ENCODE measurements at regions not wholly inside any gene's neighbourhood (a gene's known extent, or its start where the extent isn't known, plus 50 kb on each side); places are given as distances from the start of the nearest gene placed in this dataset.

DNA sequence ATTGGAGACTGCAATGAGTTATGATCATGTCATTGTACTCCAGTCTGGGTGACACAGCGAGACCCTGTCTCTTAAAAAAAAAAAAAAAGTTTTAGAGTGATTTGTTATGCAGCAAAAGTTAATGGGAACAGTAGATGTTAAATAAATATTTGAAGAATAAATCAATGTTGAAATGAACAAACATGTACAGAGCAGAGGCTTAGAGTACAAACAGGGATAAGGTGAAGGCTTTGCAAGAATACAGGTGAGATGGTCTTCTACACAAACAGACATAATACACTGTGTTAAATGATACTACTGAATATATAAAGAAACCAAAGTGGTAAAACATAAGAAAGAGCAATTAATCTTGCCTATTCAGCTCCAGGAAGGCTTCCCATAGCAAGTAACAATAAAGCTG is 265.4 kb downstream of the CNTN3 start:
- Mint-ChIP-seq H3K9me3 (ENCODE audit: unreplicated experiment) (no peaks in the 10 kb centered on the region), H3K27me3 (ENCODE audit: unreplicated experiment) (no peaks in the 10 kb centered on the region), H3K4me1 (ENCODE audit: low read depth, unreplicated experiment) (no peaks in the 10 kb centered on the region), H3K36me3 (ENCODE audit: unreplicated experiment) (no peaks in the 10 kb centered on the region), H3K4me3 (ENCODE audit: unreplicated experiment) (no peak overlapping the region), H3K27ac (ENCODE audit: unreplicated experiment) (no peak overlapping the region)
- TF ChIP-seq, protein P1, sequence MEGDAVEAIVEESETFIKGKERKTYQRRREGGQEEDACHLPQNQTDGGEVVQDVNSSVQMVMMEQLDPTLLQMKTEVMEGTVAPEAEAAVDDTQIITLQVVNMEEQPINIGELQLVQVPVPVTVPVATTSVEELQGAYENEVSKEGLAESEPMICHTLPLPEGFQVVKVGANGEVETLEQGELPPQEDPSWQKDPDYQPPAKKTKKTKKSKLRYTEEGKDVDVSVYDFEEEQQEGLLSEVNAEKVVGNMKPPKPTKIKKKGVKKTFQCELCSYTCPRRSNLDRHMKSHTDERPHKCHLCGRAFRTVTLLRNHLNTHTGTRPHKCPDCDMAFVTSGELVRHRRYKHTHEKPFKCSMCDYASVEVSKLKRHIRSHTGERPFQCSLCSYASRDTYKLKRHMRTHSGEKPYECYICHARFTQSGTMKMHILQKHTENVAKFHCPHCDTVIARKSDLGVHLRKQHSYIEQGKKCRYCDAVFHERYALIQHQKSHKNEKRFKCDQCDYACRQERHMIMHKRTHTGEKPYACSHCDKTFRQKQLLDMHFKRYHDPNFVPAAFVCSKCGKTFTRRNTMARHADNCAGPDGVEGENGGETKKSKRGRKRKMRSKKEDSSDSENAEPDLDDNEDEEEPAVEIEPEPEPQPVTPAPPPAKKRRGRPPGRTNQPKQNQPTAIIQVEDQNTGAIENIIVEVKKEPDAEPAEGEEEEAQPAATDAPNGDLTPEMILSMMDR (IDR thresholded peaks at IDR 0.05; ENCODE audit: partially characterized antibody, unreplicated experiment): no peak
- DNase-seq: no peak

DNA sequence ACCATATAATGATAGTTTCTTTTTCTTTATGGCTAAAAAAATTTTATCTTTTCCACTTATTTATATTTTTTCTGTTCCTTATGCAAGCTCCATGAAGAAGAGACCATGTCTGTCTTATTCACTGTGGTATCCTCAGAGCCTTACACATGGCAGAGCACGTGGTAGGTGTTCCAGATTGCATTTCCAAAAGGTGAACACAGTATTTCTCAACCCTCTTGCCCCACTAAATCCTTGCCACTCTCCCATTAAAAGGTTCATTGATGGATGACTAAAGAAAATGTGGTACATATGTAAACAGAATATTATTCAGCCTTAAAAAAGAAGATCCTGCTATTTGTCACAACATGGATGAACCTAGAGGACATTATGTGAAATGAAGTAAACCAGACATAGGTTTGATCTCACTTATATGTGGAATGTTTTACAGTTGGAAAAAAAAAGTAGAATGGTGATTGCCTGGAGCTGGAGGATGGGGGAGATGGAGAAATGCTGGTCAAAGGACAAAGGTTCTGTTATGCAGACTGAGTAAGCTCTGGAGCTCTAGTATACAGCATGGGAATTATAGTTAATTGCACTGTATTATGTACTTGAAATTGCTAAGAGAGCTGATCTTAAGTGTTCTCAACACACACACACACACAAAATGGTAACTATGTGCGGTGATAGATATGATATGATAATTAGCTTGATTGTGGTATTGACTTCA is 266.7 kb downstream of the CNTN3 start:
- DNase-seq: no peak
- H3K27ac Mint-ChIP-seq (ENCODE audit: unreplicated experiment): no peak overlapping the region
- no peak overlapping the region for H3K4me3 Mint-ChIP-seq (ENCODE audit: unreplicated experiment)
- no peaks in the 10 kb centered on the region for H3K4me1 Mint-ChIP-seq (ENCODE audit: low read depth, unreplicated experiment)
- H3K9me3 Mint-ChIP-seq (ENCODE audit: unreplicated experiment): no peaks in the 10 kb centered on the region
- H3K27me3 Mint-ChIP-seq (ENCODE audit: unreplicated experiment): no peaks in the 10 kb centered on the region
- TF ChIP-seq, protein P1 (IDR thresholded peaks at IDR 0.05; ENCODE audit: partially characterized antibody, unreplicated experiment): no peak
- no peaks in the 10 kb centered on the region for H3K36me3 Mint-ChIP-seq (ENCODE audit: unreplicated experiment)

DNA sequence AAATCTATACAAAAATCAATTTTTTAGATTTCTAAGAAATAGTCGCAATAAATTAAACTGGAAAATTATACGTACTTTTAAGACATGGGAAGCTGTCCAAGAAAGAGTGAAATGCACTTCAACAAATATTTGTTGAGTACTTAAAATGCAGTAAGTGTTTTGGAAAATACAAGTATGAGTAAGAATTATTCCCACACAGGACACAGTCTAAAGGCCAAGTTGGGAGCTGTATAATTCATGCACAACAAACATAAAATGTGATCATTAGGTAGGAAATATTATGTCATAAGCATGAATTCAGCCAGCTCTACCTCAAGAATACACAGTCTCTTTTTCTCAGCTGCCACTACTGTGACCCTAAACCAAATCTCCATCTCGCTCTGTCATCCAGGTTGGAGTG is 267.6 kb downstream of the CNTN3 start:
- no peaks in the 10 kb centered on the region for H3K4me1 Mint-ChIP-seq (ENCODE audit: low read depth, unreplicated experiment)
- TF ChIP-seq, protein P1 (IDR thresholded peaks at IDR 0.05; ENCODE audit: partially characterized antibody, unreplicated experiment): no peak
- no peaks in the 10 kb centered on the region for H3K27me3 Mint-ChIP-seq (ENCODE audit: unreplicated experiment)
- DNase-seq: no peak
- no peak overlapping the region for H3K4me3 Mint-ChIP-seq (ENCODE audit: unreplicated experiment)
- no peak overlapping the region for H3K27ac Mint-ChIP-seq (ENCODE audit: unreplicated experiment)
- no peaks in the 10 kb centered on the region for H3K9me3 Mint-ChIP-seq (ENCODE audit: unreplicated experiment)
- H3K36me3 Mint-ChIP-seq (ENCODE audit: unreplicated experiment): no peaks in the 10 kb centered on the region

DNA sequence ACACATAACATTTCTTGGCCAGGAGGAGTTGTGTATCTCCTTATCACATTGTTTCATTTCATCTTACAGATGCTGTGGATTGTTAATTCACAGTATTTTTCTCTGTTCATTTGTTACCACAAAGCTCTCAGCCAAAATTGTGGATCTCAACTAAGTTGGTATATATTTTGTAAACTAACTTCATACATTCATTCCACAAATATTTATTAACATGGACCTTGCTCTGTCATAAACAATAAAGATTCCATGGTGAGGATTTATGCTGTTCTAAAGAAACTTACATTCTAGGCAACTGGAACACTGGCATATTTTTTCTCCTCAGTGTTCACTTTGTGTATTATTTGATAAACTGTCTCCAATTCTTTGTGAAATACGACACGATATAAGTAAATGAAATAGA is 268.8 kb downstream of the CNTN3 start:
- Mint-ChIP-seq H3K9me3 (ENCODE audit: unreplicated experiment) (no peaks in the 10 kb centered on the region), H3K36me3 (ENCODE audit: unreplicated experiment) (no peaks in the 10 kb centered on the region)
- DNase-seq: no peak

DNA sequence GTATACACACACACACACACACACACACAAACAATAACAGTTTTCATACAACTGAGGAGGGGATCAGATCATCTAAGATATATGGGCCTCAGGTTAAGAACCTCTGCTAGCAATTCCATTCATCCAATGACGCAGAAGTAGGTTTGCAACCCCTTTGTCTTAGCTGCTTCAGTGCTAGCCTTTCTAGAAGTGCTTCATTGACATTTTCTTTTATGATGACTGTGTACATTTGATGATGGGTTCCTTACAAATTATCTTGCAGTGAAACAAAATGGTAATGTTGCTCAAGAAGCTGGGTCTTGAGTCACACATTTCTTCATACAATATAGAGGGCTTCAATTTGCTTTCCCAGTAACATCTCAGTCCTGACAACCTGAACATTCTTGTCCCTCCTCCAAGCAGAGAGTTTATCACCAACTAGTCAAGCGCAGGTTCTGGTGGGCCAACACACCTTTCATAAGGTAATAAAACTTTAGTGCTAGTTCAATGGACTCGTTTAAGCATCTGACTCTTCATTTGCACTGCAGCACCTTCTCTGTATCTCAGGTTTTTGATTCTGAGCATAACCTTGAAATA is 269.5 kb downstream of the CNTN3 start:
- Mint-ChIP-seq H3K27ac (ENCODE audit: unreplicated experiment) (no peak overlapping the region), H3K4me3 (ENCODE audit: unreplicated experiment) (no peak overlapping the region), H3K4me1 (ENCODE audit: low read depth, unreplicated experiment) (no peaks in the 10 kb centered on the region), H3K27me3 (ENCODE audit: unreplicated experiment) (no peaks in the 10 kb centered on the region), H3K9me3 (ENCODE audit: unreplicated experiment) (no peaks in the 10 kb centered on the region), H3K36me3 (ENCODE audit: unreplicated experiment) (no peaks in the 10 kb centered on the region)
- TF ChIP-seq, protein P1 (IDR thresholded peaks at IDR 0.05; ENCODE audit: partially characterized antibody, unreplicated experiment): no peak
- no peak for DNase-seq

More for the DNA sequence above, 268.8 kb downstream of the CNTN3 start:
- no peaks in the 10 kb centered on the region for H3K4me1 Mint-ChIP-seq (ENCODE audit: low read depth, unreplicated experiment)
- TF ChIP-seq, protein P1 (IDR thresholded peaks at IDR 0.05; ENCODE audit: partially characterized antibody, unreplicated experiment): no peak
- H3K27ac Mint-ChIP-seq (ENCODE audit: unreplicated experiment): no peak overlapping the region
- no peak overlapping the region for H3K4me3 Mint-ChIP-seq (ENCODE audit: unreplicated experiment)
- H3K27me3 Mint-ChIP-seq (ENCODE audit: unreplicated experiment): no peaks in the 10 kb centered on the region
